Inflammatory macrophage treated with lipopolysaccharide for 1 hour (primary cell): ENCODE measurements at regions not wholly inside any gene's neighbourhood (a gene's known extent, or its start where the extent isn't known, plus 50 kb on each side); places are given as distances from the start of the nearest gene placed in this dataset.
"Not testable (repeated sequence)": the region's sequence is repeated elsewhere in the genome, so short reads cannot be mapped to it uniquely, and the experiment has no call there.

Experiments used
- DNase-seq, 2 donors: peaks; one replicate each; pipeline ENCODE4 v3.0.0-alpha.2; 2020 to 2022

- DNase-seq = no peak
These were observed 190.6 kb upstream of the HS3ST3A1 start for GRCh38 chr17:13792314-13792713.

GRCh38 chr17:13793951-13794350 lies 192.2 kb upstream of the HS3ST3A1 start:
- DNase-seq = no peak

- DNase-seq = no peak
These were observed 196.1 kb upstream of the HS3ST3A1 start for GRCh38 chr17:13797863-13798262.

GRCh38 chr17:13806092-13806491 lies 204.4 kb upstream of the HS3ST3A1 start:
- DNase-seq = no peak

- DNase-seq = no peak
These were observed 205.4 kb upstream of the HS3ST3A1 start for GRCh38 chr17:13807103-13807502.

GRCh38 chr17:13812350-13812749 lies 210.6 kb upstream of the HS3ST3A1 start:
- DNase-seq = no peak

- no peak for DNase-seq
These were observed 211.9 kb upstream of the HS3ST3A1 start for GRCh38 chr17:13813347-13814240.

GRCh38 chr17:13822700-13823099 lies 221.0 kb upstream of the HS3ST3A1 start:
- DNase-seq = no peak

GRCh38 chr17:13825526-13826040 lies 223.9 kb upstream of the HS3ST3A1 start:
- DNase-seq = no peak

- no peak for DNase-seq
These were observed 225.4 kb upstream of the HS3ST3A1 start for GRCh38 chr17:13827118-13827517.

- no peak for DNase-seq
These were observed 232.2 kb upstream of the HS3ST3A1 start for GRCh38 chr17:13833921-13834320.

GRCh38 chr17:13835151-13835550 lies 233.4 kb upstream of the HS3ST3A1 start:
- no peak for DNase-seq

GRCh38 chr17:13837417-13837816 lies 231.9 kb upstream of the COX10 start:
- DNase-seq = no peak

GRCh38 chr17:13840254-13840653 lies 229.1 kb upstream of the COX10 start:
- DNase-seq = no peak

- no peak for DNase-seq
These were observed 225.3 kb upstream of the COX10 start for GRCh38 chr17:13843862-13844635.

GRCh38 chr17:13851889-13852288 lies 217.4 kb upstream of the COX10 start:
- no peak for DNase-seq

GRCh38 chr17:13855730-13856129 lies 213.6 kb upstream of the COX10 start:
- DNase-seq = not testable (repeated sequence)

- DNase-seq = peak; percentile 5
These were observed 207.0 kb upstream of the COX10 start for GRCh38 chr17:13862346-13862745.

- DNase-seq = no peak
These were observed 205.9 kb upstream of the COX10 start for GRCh38 chr17:13863436-13863835.

- DNase-seq = no peak
These were observed 204.8 kb upstream of the COX10 start for GRCh38 chr17:13864521-13864920.

GRCh38 chr17:13865650-13866049 lies 203.7 kb upstream of the COX10 start:
- DNase-seq = no peak

GRCh38 chr17:13869331-13869940 lies 199.9 kb upstream of the COX10 start:
- no peak for DNase-seq

- no peak for DNase-seq
These were observed 198.0 kb upstream of the COX10 start for GRCh38 chr17:13871261-13871660.
